B cell (primary cell): ENCODE measurements at regions not wholly inside any gene's neighbourhood (a gene's known extent, or its start where the extent isn't known, plus 50 kb on each side); places are given as distances from the start of the nearest gene placed in this dataset.

Experiments used
- CTCF ChIP-seq: fragments of 200-600 bp; IDR thresholded peaks from one replicate; pipeline ENCODE4 v1.8.0; 2022; ENCODE audit warnings: antibody characterized with exemption, mild to moderate bottlenecking
- EZH2 ChIP-seq: IDR thresholded peaks from 2 replicates; pipeline ENCODE4 v1.6.1; 2012; ENCODE audit warnings: borderline replicate concordance, low read depth, mild to moderate bottlenecking, moderate library complexity, low read length; ENCODE audit not compliant: insufficient read depth, poor library complexity, severe bottlenecking

GRCh38 chr14:65225299-65226159 lies 123.2 kb upstream of the MAX start:
- no peak for TF ChIP-seq CTCF
- no peak for TF ChIP-seq EZH2
